H9 (cell line): ENCODE measurements at regions not wholly inside any gene's neighbourhood (a gene's known extent, or its start where the extent isn't known, plus 50 kb on each side); places are given as distances from the start of the nearest gene placed in this dataset.
A peak's percentile ranks its signal among the peaks of the same experiment; 100 is the strongest.

ENCODE experiments used
- DNase-seq: peaks from one replicate; pipeline ENCODE4 v3.0.0-alpha.2; 2017
- H2AFZ ChIP-seq: one replicate; pipeline ENCODE4 v1.6.1; 2013; ENCODE audit warnings: mild to moderate bottlenecking, low read length, control low read depth, moderate library complexity
- H2AK5ac ChIP-seq: 2 replicates; pipeline ENCODE4 v1.6.1; 2013; ENCODE audit warnings: low read length, control low read depth, mixed read lengths; ENCODE audit not compliant: insufficient read length
- H2BK120ac ChIP-seq: one replicate; pipeline ENCODE4 v1.6.1; 2013; ENCODE audit warnings: low read depth, mild to moderate bottlenecking, low read length, control low read depth, inconsistent platforms; ENCODE audit not compliant: poor library complexity, severe bottlenecking
- H2BK12ac ChIP-seq: 2 replicates; pipeline ENCODE4 v1.6.1; 2013; ENCODE audit warnings: low read length, control low read depth, mixed read lengths, low read depth; ENCODE audit not compliant: insufficient read length
- H2BK15ac ChIP-seq: 2 replicates; pipeline ENCODE4 v1.6.1; 2013; ENCODE audit warnings: low read depth, low read length, control low read depth
- H2BK20ac ChIP-seq: one replicate; pipeline ENCODE4 v1.6.1; 2013; ENCODE audit warnings: low read depth, mild to moderate bottlenecking, low read length, control low read depth, inconsistent platforms; ENCODE audit not compliant: poor library complexity, severe bottlenecking
- H2BK5ac ChIP-seq: 2 replicates; pipeline ENCODE4 v1.6.1; 2013; ENCODE audit warnings: low read length, control low read depth, mixed read lengths; ENCODE audit not compliant: insufficient read length
- H3K14ac ChIP-seq: 2 replicates; pipeline ENCODE4 v1.6.1; 2013; ENCODE audit warnings: low read length, control low read depth; ENCODE audit not compliant: insufficient read depth
- H3K18ac ChIP-seq: 2 replicates; pipeline ENCODE4 v1.6.1; 2013; ENCODE audit warnings: low read depth, mild to moderate bottlenecking, mixed read lengths, low read length, control low read depth; ENCODE audit not compliant: insufficient read length
- H3K23ac ChIP-seq: 2 replicates; pipeline ENCODE4 v1.6.1; 2013; ENCODE audit warnings: low read length, control low read depth, mixed read lengths, low read depth; ENCODE audit not compliant: insufficient read length
- H3K23me2 ChIP-seq: 2 replicates; pipeline ENCODE4 v1.6.1; 2013; ENCODE audit warnings: low read depth, mild to moderate bottlenecking, mixed read lengths, low read length, control low read depth; ENCODE audit not compliant: insufficient read length, poor library complexity, severe bottlenecking
- H3K27ac ChIP-seq: 2 replicates; pipeline ENCODE4 v1.5.1; 2013; ENCODE audit warnings: low read length, control low read depth, mixed read lengths, low read depth; ENCODE audit not compliant: insufficient read length
- H3K27me3 ChIP-seq: 2 replicates; pipeline ENCODE4 v1.6.1; 2013; ENCODE audit warnings: low read length, control low read depth, inconsistent platforms; ENCODE audit not compliant: insufficient read depth
- H3K4ac ChIP-seq: 2 replicates; pipeline ENCODE4 v1.6.1; 2013; ENCODE audit warnings: low read depth, mild to moderate bottlenecking, control low read depth, inconsistent platforms, low read length, moderate library complexity
- H3K4me1 ChIP-seq: 2 replicates; pipeline ENCODE4 v1.6.1; 2013; ENCODE audit warnings: low read length, control low read depth, inconsistent platforms; ENCODE audit not compliant: insufficient read depth
- H3K4me2 ChIP-seq: 2 replicates; pipeline ENCODE4 v1.6.1; 2013; ENCODE audit warnings: low read length, control low read depth, mixed read lengths; ENCODE audit not compliant: insufficient read length, insufficient read depth
- H3K56ac ChIP-seq: 2 replicates; pipeline ENCODE4 v1.6.1; 2013; ENCODE audit warnings: low read depth, mild to moderate bottlenecking, mixed read lengths, low read length, control low read depth; ENCODE audit not compliant: insufficient read length
- H3K79me1 ChIP-seq: 2 replicates; pipeline ENCODE4 v1.6.1; 2013; ENCODE audit warnings: low read depth, mild to moderate bottlenecking, moderate library complexity, low read length, control low read depth, inconsistent platforms; ENCODE audit not compliant: insufficient read depth, poor library complexity, severe bottlenecking
- H3K79me2 ChIP-seq: 2 replicates; pipeline ENCODE4 v1.6.1; 2013; ENCODE audit warnings: low read length, control low read depth, inconsistent platforms; ENCODE audit not compliant: insufficient read depth
- H3K9ac ChIP-seq: 2 replicates; pipeline ENCODE4 v1.6.1; 2013; ENCODE audit warnings: low read length, control low read depth, mixed read lengths; ENCODE audit not compliant: insufficient read length; ENCODE audit errors: extremely low read depth
- H3K9me3 ChIP-seq: one replicate; pipeline ENCODE4 v1.6.1; 2013; ENCODE audit warnings: low read depth, low read length, inconsistent platforms; ENCODE audit not compliant: control insufficient read depth
- H3T11ph ChIP-seq: one replicate; pipeline ENCODE4 v1.6.1; 2013; ENCODE audit warnings: mild to moderate bottlenecking, low read length, control low read depth, inconsistent platforms
- H4K20me1 ChIP-seq: one replicate; pipeline ENCODE4 v1.6.1; 2013; ENCODE audit not compliant: control insufficient read depth, insufficient read length, insufficient read depth
- H4K5ac ChIP-seq: 2 replicates; pipeline ENCODE4 v1.6.1; 2013; ENCODE audit warnings: low read depth, mild to moderate bottlenecking, mixed read lengths, low read length, control low read depth; ENCODE audit not compliant: insufficient read length
- H4K8ac ChIP-seq: replicated peaks from 2 replicates; pipeline ENCODE4 v1.6.1; 2013; ENCODE audit warnings: low read length, control low read depth, mixed read lengths, low read depth; ENCODE audit not compliant: insufficient read length
- H4K91ac ChIP-seq: 2 replicates; pipeline ENCODE4 v1.6.1; 2013; ENCODE audit warnings: low read depth, mild to moderate bottlenecking, moderate library complexity, mixed read lengths, low read length, control low read depth; ENCODE audit not compliant: insufficient read length
- H3K27ac Mint-ChIP-seq, 3 experiments: 2 replicates in 2 of 3; 3 replicates in 1 of 3; pipeline ENCODE4 v1.8.0; 2020 to 2021; ENCODE audit warnings: mixed read lengths in 3 of 3, mild to moderate bottlenecking in 1 of 3, moderate library complexity in 1 of 3
- H3K27me3 Mint-ChIP-seq: 2 replicates; pipeline ENCODE4 v1.8.0; 2021; ENCODE audit warnings: low read depth, mild to moderate bottlenecking, moderate library complexity, mixed read lengths
- H3K36me3 Mint-ChIP-seq, 3 experiments: 2 replicates in 2 of 3; 3 replicates in 1 of 3; pipeline ENCODE4 v1.8.0; 2020 to 2021; ENCODE audit warnings: low read depth in 3 of 3, mixed read lengths in 3 of 3; ENCODE audit not compliant: insufficient read depth in 1 of 3
- H3K4me1 Mint-ChIP-seq, 2 experiments: 2 replicates each; pipeline ENCODE4 v1.8.0; 2020; ENCODE audit warnings: mixed read lengths in 2 of 2
- H3K4me3 Mint-ChIP-seq, 2 experiments: 2 replicates in 1 of 2; 3 replicates in 1 of 2; pipeline ENCODE4 v1.8.0; 2020 to 2021; ENCODE audit warnings: mild to moderate bottlenecking in 2 of 2, mixed read lengths in 2 of 2, moderate library complexity in 1 of 2
- H3K9me3 Mint-ChIP-seq, 2 experiments: 2 replicates in 1 of 2; 3 replicates in 1 of 2; pipeline ENCODE4 v1.8.0; 2020; ENCODE audit warnings: mild to moderate bottlenecking in 2 of 2, mixed read lengths in 2 of 2, moderate library complexity in 1 of 2
- WGBS: extraction: QIAGEN DNeasy Blood & Tissue Kit; methylation state at CpG from one replicate; pipeline ENCODE4 v1.1.7; 2013; ENCODE audit warnings: missing lambda C conversion rate, low lambda C conversion rate, mixed read lengths; ENCODE audit not compliant: insufficient read length; ENCODE audit errors: extremely low coverage; 5-methylcytosine and 5-hydroxymethylcytosine counted together
- TF ChIP-seq, protein P1 (sequence below): fragments of 200-600 bp; sonication (generic); conservative IDR thresholded peaks from 3 replicates; pipeline ENCODE4 v1.8.0; 2021; ENCODE audit warnings: antibody characterized with exemption, mild to moderate bottlenecking

DNA sequence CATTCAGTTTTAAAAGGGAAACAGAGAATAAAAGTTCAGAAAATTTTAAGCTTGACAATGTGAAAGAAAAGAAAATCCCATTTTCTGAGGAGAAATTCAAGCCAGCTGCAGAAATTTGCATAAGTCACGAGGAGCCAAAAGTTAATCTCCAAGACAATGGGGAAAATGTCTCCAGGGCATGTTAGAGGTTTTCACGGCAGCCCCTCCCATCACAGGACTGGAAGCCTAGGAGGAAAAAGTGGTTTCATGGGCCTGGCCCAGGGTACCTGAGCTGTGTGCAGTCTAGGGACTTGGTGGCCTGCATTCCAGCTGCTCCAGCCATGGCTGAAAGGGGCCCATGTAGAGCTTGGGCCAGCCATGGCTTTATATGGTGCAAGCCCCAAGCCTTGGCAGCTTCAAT is 59.6 kb upstream of the NXPH1 start:
- no peak overlapping the region for H3K4me2 ChIP-seq
- no peak overlapping the region for H3K4me3 Mint-ChIP-seq
- H2BK12ac ChIP-seq: no peak overlapping the region
- H3T11ph ChIP-seq: no peak overlapping the region
- no peak overlapping the region for H2AFZ ChIP-seq
- no peaks in the 10 kb centered on the region for H3K27me3 ChIP-seq
- H3K23ac ChIP-seq: no peak overlapping the region
- H3K9me3 Mint-ChIP-seq: peaks cover 22 to 27% of the 10 kb centered on the region in 2 experiments
- no CpG with 5 or more reads among the region's 2 CpGs for WGBS
- H3K4ac ChIP-seq: no peak overlapping the region
- no peaks in the 10 kb centered on the region for H3K9me3 ChIP-seq
- no peak overlapping the region for H3K14ac ChIP-seq
- no peak overlapping the region for H2BK5ac ChIP-seq
- H4K8ac ChIP-seq: no peak overlapping the region
- H3K4me1 ChIP-seq: peaks cover 6% of the 10 kb centered on the region; the same call in 1 of the 2 replicates
- no peaks in the 10 kb centered on the region for H3K27me3 Mint-ChIP-seq
- H3K18ac ChIP-seq: no peak overlapping the region
- no peak overlapping the region for H3K9ac ChIP-seq
- no peak overlapping the region for H2BK15ac ChIP-seq
- no peak overlapping the region for H4K91ac ChIP-seq
- no peaks in the 10 kb centered on the region for H3K79me2 ChIP-seq
- H2AK5ac ChIP-seq: no peak overlapping the region
- H4K5ac ChIP-seq: no peak overlapping the region
- H3K79me1 ChIP-seq: no peaks in the 10 kb centered on the region
- H3K27ac ChIP-seq: no peak overlapping the region
- no peaks in the 10 kb centered on the region for H3K23me2 ChIP-seq
- no peak overlapping the region for H2BK20ac ChIP-seq
- peaks cover 20 to 27% (median 22%) of the 10 kb centered on the region in 3 experiments for H3K36me3 Mint-ChIP-seq
- DNase-seq: peak; percentile 51
- TF ChIP-seq, protein P1, sequence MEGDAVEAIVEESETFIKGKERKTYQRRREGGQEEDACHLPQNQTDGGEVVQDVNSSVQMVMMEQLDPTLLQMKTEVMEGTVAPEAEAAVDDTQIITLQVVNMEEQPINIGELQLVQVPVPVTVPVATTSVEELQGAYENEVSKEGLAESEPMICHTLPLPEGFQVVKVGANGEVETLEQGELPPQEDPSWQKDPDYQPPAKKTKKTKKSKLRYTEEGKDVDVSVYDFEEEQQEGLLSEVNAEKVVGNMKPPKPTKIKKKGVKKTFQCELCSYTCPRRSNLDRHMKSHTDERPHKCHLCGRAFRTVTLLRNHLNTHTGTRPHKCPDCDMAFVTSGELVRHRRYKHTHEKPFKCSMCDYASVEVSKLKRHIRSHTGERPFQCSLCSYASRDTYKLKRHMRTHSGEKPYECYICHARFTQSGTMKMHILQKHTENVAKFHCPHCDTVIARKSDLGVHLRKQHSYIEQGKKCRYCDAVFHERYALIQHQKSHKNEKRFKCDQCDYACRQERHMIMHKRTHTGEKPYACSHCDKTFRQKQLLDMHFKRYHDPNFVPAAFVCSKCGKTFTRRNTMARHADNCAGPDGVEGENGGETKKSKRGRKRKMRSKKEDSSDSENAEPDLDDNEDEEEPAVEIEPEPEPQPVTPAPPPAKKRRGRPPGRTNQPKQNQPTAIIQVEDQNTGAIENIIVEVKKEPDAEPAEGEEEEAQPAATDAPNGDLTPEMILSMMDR: no peak
- peak overlapping the region in 1 of 3 experiments; percentile 11; a peak in 1 of 7 replicates for H3K27ac Mint-ChIP-seq
- H2BK120ac ChIP-seq: no peak overlapping the region
- H3K56ac ChIP-seq: no peak overlapping the region
- H4K20me1 ChIP-seq: no peaks in the 10 kb centered on the region
- peaks cover 21 to 23% of the 10 kb centered on the region in 2 experiments for H3K4me1 Mint-ChIP-seq
